ENCODE measurements at regions not wholly inside any gene's neighbourhood (a gene's known extent, or its start where the extent isn't known, plus 50 kb on each side); places are given as distances from the start of the nearest gene placed in this dataset.

- no peak for TF ChIP-seq CTCF (IDR thresholded peaks at IDR 0.05)
- TF ChIP-seq POLR2A (IDR thresholded peaks at IDR 0.05) = no peak
These were observed 1202.8 kb downstream of the ROBO2 start for GRCh38 chr3:78242724-78243123.

All from adrenal gland (tissue), 5 donors.